ENCODE measurements at regions not wholly inside any gene's neighbourhood (a gene's known extent, or its start where the extent isn't known, plus 50 kb on each side); places are given as distances from the start of the nearest gene placed in this dataset.

GRCh38 chr13:84088996-84089395 is 206.7 kb upstream of the SLITRK1 start:
- ChIA-PET POLR2A (no interaction called here), RAD21 (ENCODE audit: low non-redundant PET in 1 of 2, low total read pairs in 2 of 2, uncharacterized antibody in 2 of 2, unreplicated experiment in 2 of 2) (no interaction called here), CTCF (no interaction called here)
- no TSS peak for BruUV-seq (replicated peaks)
- Histone ChIP-seq H3K4me3 (replicated peaks in 1 of 2; ENCODE audit: low read depth in 1 of 2, low read length in 2 of 2) (no peak overlapping the region), H3K27me3 (ENCODE audit: insufficient read depth, low read length) (no peaks in the 10 kb centered on the region), H2AFZ (ENCODE audit: low read depth, low read length, poor library complexity, severe bottlenecking) (no peak overlapping the region), H3K27ac (ENCODE audit: low read depth, low read length) (no peak overlapping the region), H3K9ac (ENCODE audit: low read length) (no peak overlapping the region), H3K9me2 (ENCODE audit: insufficient read depth) (no peaks in the 10 kb centered on the region), H3K4me1 (ENCODE audit: control insufficient read depth in 1 of 2, insufficient read depth in 2 of 2, low read length in 2 of 2) (no peaks in the 10 kb centered on the region), H3K79me2 (ENCODE audit: insufficient read depth, low read length) (no peaks in the 10 kb centered on the region), H4K20me1 (ENCODE audit: insufficient read depth) (no peaks in the 10 kb centered on the region), H3K4me2 (ENCODE audit: low read length) (no peak overlapping the region), H3K36me3 (ENCODE audit: control insufficient read depth in 1 of 2, insufficient read depth in 2 of 2, low read length in 2 of 2) (no peaks in the 10 kb centered on the region), H3K9me3 (ENCODE audit: control insufficient read depth in 1 of 2, insufficient read depth in 1 of 2, low read depth in 1 of 2, low read length in 2 of 2) (no peaks in the 10 kb centered on the region; a peak in 1 of 4 replicates)
- TF ChIP-seq POLR2AphosphoS5 (IDR thresholded peaks at IDR 0.05; ENCODE audit: low read depth, low read length) (no peak), EGR1 (IDR thresholded peaks at IDR 0.05; ENCODE audit: low read depth) (no peak), JUND (IDR thresholded peaks at IDR 0.05) (no peak), CBX3 (IDR thresholded peaks at IDR 0.05; ENCODE audit: low read depth) (no peak), ZBTB33 (IDR thresholded peaks at IDR 0.05; ENCODE audit: extremely low read depth, insufficient replicate concordance, low read length) (no peak), SRF (IDR thresholded peaks at IDR 0.05; ENCODE audit: low read depth) (no peak)
- intact Hi-C loops (cut with micrococcal nuclease): no loop called here
- ATAC-seq (no peak), DNase-seq (ENCODE audit: low read depth, low spot score) (no peak)

- ChIA-PET POLR2A (no interaction called here), CTCF (no interaction called here), RAD21 (ENCODE audit: low non-redundant PET in 1 of 2, low total read pairs in 2 of 2, uncharacterized antibody in 2 of 2, unreplicated experiment in 2 of 2) (no interaction called here)
- H3K4me2 ChIP-seq (ENCODE audit: low read length): no peak overlapping the region
- no peak overlapping the region for H3K27ac ChIP-seq (ENCODE audit: low read depth, low read length)
- no peak overlapping the region for H2AFZ ChIP-seq (ENCODE audit: low read depth, low read length, poor library complexity, severe bottlenecking)
- no peaks in the 10 kb centered on the region for H3K4me1 ChIP-seq (ENCODE audit: control insufficient read depth in 1 of 2, insufficient read depth in 2 of 2, low read length in 2 of 2)
- H3K9me2 ChIP-seq (ENCODE audit: insufficient read depth): no peaks in the 10 kb centered on the region
- H3K27me3 ChIP-seq (ENCODE audit: insufficient read depth, low read length): no peaks in the 10 kb centered on the region
- no peak for ATAC-seq
- TF ChIP-seq ZFX (IDR thresholded peaks at IDR 0.05): no peak
- no peak for TF ChIP-seq SP1 (IDR thresholded peaks at IDR 0.05; ENCODE audit: low read depth)
- TF ChIP-seq MAX (IDR thresholded peaks at IDR 0.05): no peak
- no peak for TF ChIP-seq JUND (IDR thresholded peaks at IDR 0.05)
- no peak for TF ChIP-seq ZNF274 (IDR thresholded peaks at IDR 0.05; ENCODE audit: low read depth, low read length)
- TF ChIP-seq TCF7L2 (IDR thresholded peaks at IDR 0.05; ENCODE audit: borderline replicate concordance, extremely low read depth, insufficient read depth, insufficient read length): no peak
- no peak for TF ChIP-seq CBX3 (IDR thresholded peaks at IDR 0.05; ENCODE audit: low read depth)
- TF ChIP-seq RAD21 (IDR thresholded peaks at IDR 0.05; ENCODE audit: low read depth): no peak
- TF ChIP-seq POLR2AphosphoS5 (IDR thresholded peaks at IDR 0.05; ENCODE audit: low read depth, low read length): no peak
- TF ChIP-seq, protein P1, sequence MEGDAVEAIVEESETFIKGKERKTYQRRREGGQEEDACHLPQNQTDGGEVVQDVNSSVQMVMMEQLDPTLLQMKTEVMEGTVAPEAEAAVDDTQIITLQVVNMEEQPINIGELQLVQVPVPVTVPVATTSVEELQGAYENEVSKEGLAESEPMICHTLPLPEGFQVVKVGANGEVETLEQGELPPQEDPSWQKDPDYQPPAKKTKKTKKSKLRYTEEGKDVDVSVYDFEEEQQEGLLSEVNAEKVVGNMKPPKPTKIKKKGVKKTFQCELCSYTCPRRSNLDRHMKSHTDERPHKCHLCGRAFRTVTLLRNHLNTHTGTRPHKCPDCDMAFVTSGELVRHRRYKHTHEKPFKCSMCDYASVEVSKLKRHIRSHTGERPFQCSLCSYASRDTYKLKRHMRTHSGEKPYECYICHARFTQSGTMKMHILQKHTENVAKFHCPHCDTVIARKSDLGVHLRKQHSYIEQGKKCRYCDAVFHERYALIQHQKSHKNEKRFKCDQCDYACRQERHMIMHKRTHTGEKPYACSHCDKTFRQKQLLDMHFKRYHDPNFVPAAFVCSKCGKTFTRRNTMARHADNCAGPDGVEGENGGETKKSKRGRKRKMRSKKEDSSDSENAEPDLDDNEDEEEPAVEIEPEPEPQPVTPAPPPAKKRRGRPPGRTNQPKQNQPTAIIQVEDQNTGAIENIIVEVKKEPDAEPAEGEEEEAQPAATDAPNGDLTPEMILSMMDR (IDR thresholded peaks at IDR 0.05 in 2 of 3, conservative IDR thresholded peaks at IDR 0.05 in 1 of 3; ENCODE audit: borderline replicate concordance in 1 of 3, insufficient read depth in 1 of 3, low read depth in 2 of 3, low read length in 2 of 3): no peak
- no peak for TF ChIP-seq YY1 (IDR thresholded peaks at IDR 0.05; ENCODE audit: extremely low read depth, insufficient replicate concordance, low read depth, low read length)
- no peak for TF ChIP-seq EZH2phosphoT487 (IDR thresholded peaks at IDR 0.05; ENCODE audit: borderline replicate concordance)
- no TSS peak for BruUV-seq (replicated peaks)
- H3K4me3 ChIP-seq (replicated peaks in 1 of 2; ENCODE audit: low read depth in 1 of 2, low read length in 2 of 2): no peak overlapping the region
- H3K36me3 ChIP-seq (ENCODE audit: control insufficient read depth in 1 of 2, insufficient read depth in 2 of 2, low read length in 2 of 2): no peaks in the 10 kb centered on the region
- H3K9me3 ChIP-seq (ENCODE audit: control insufficient read depth in 1 of 2, insufficient read depth in 1 of 2, low read depth in 1 of 2, low read length in 2 of 2): no peaks in the 10 kb centered on the region; a peak in 1 of 4 replicates
- no peak overlapping the region for H3K9ac ChIP-seq (ENCODE audit: low read length)
- no peaks in the 10 kb centered on the region for H3K79me2 ChIP-seq (ENCODE audit: insufficient read depth, low read length)
- DNase-seq (ENCODE audit: low read depth, low spot score): no peak
- intact Hi-C loops (cut with micrococcal nuclease): no loop called here
- no peaks in the 10 kb centered on the region for H4K20me1 ChIP-seq (ENCODE audit: insufficient read depth)
These were observed 204.5 kb upstream of the SLITRK1 start for GRCh38 chr13:84086847-84087162.

All from HCT116 (cell line).